Nephron progenitor cell (in vitro differentiated cells): ENCODE measurements at regions not wholly inside any gene's neighbourhood (a gene's known extent, or its start where the extent isn't known, plus 50 kb on each side); places are given as distances from the start of the nearest gene placed in this dataset.

ENCODE experiments used
- DNase-seq: peaks from one replicate; pipeline ENCODE4 v3.0.0; 2021
- H3K27ac Mint-ChIP-seq: 2 replicates; pipeline ENCODE4 v1.8.0; 2021; ENCODE audit warnings: mild to moderate bottlenecking, moderate library complexity, mixed read lengths
- H3K27me3 Mint-ChIP-seq: 2 replicates; pipeline ENCODE4 v1.8.0; 2021; ENCODE audit warnings: mild to moderate bottlenecking, low read depth, mixed read lengths; ENCODE audit not compliant: poor library complexity
- H3K36me3 Mint-ChIP-seq: 2 replicates; pipeline ENCODE4 v1.8.0; 2021; ENCODE audit warnings: low read depth, mixed read lengths
- H3K4me1 Mint-ChIP-seq: 2 replicates; pipeline ENCODE4 v1.8.0; 2021; ENCODE audit warnings: mixed read lengths
- H3K4me3 Mint-ChIP-seq: 2 replicates; pipeline ENCODE4 v1.8.0; 2021; ENCODE audit warnings: mild to moderate bottlenecking, moderate library complexity, mixed read lengths
- H3K9me3 Mint-ChIP-seq: 2 replicates; pipeline ENCODE4 v1.8.0; 2021; ENCODE audit warnings: mild to moderate bottlenecking, moderate library complexity, mixed read lengths
- CTCF ChIP-seq: fragments of 200-600 bp; sonication (generic); IDR thresholded peaks from 2 replicates; pipeline ENCODE4 v1.5.0; 2021; ENCODE audit warnings: antibody characterized with exemption

- Mint-ChIP-seq H3K27me3 (no peaks in the 10 kb centered on the region), H3K4me1 (peaks cover 8% of the 10 kb centered on the region), H3K9me3 (peaks cover 4% of the 10 kb centered on the region), H3K36me3 (peaks cover 8% of the 10 kb centered on the region), H3K4me3 (no peak overlapping the region), H3K27ac (no peak overlapping the region)
- DNase-seq: no peak
- TF ChIP-seq CTCF: no peak
These were observed 128.8 kb downstream of the UCHL1 start for GRCh38 chr4:41385481-41385880.

GRCh38 chr4:41388080-41388479 lies 131.4 kb downstream of the UCHL1 start:
- Mint-ChIP-seq H3K4me3 (no peak overlapping the region), H3K4me1 (peaks cover 10% of the 10 kb centered on the region), H3K9me3 (peaks cover 4% of the 10 kb centered on the region), H3K27me3 (no peaks in the 10 kb centered on the region), H3K27ac (no peak overlapping the region), H3K36me3 (peaks cover 8% of the 10 kb centered on the region)
- no peak for TF ChIP-seq CTCF
- DNase-seq: no peak

GRCh38 chr4:41389356-41389755 lies 132.6 kb downstream of the UCHL1 start:
- H3K27ac Mint-ChIP-seq: no peak overlapping the region

GRCh38 chr4:41390661-41391060 lies 133.9 kb downstream of the UCHL1 start:
- H3K36me3 Mint-ChIP-seq: peaks cover 8% of the 10 kb centered on the region
- no peak for DNase-seq
- TF ChIP-seq CTCF: no peak
- peaks cover 22% of the 10 kb centered on the region for H3K4me1 Mint-ChIP-seq
- no peak overlapping the region for H3K4me3 Mint-ChIP-seq
- H3K9me3 Mint-ChIP-seq: peaks cover 4% of the 10 kb centered on the region
- H3K27ac Mint-ChIP-seq: no peak overlapping the region
- H3K27me3 Mint-ChIP-seq: no peaks in the 10 kb centered on the region

More at GRCh38 chr4:41389356-41389755, 132.6 kb downstream of the UCHL1 start:
- no peaks in the 10 kb centered on the region for H3K27me3 Mint-ChIP-seq
- no peak overlapping the region for H3K4me3 Mint-ChIP-seq
- H3K36me3 Mint-ChIP-seq: peaks cover 8% of the 10 kb centered on the region
- no peak for TF ChIP-seq CTCF
- peaks cover 19% of the 10 kb centered on the region for H3K4me1 Mint-ChIP-seq
- peaks cover 4% of the 10 kb centered on the region for H3K9me3 Mint-ChIP-seq
- no peak for DNase-seq

- Mint-ChIP-seq H3K27ac (no peak overlapping the region), H3K9me3 (peaks cover 4% of the 10 kb centered on the region), H3K4me3 (no peak overlapping the region), H3K4me1 (peaks cover 25% of the 10 kb centered on the region), H3K27me3 (no peaks in the 10 kb centered on the region), H3K36me3 (peaks cover 8% of the 10 kb centered on the region)
- DNase-seq: no peak
- TF ChIP-seq CTCF: no peak
These were observed 134.5 kb downstream of the UCHL1 start for GRCh38 chr4:41391271-41391670.

GRCh38 chr4:41394481-41394894 lies 137.8 kb downstream of the UCHL1 start:
- H3K36me3 Mint-ChIP-seq: peaks cover 2% of the 10 kb centered on the region
- no peaks in the 10 kb centered on the region for H3K9me3 Mint-ChIP-seq
- peaks cover 54% of the 10 kb centered on the region for H3K4me1 Mint-ChIP-seq
- no peaks in the 10 kb centered on the region for H3K27me3 Mint-ChIP-seq
- no peak for DNase-seq
- H3K4me3 Mint-ChIP-seq: no peak overlapping the region
- TF ChIP-seq CTCF: no peak
- H3K27ac Mint-ChIP-seq: no peak overlapping the region
